K562 (cell line): ENCODE measurements at regions not wholly inside any gene's neighbourhood (a gene's known extent, or its start where the extent isn't known, plus 50 kb on each side); places are given as distances from the start of the nearest gene placed in this dataset.

Source experiments
- CTCF ChIP-seq, 3 experiments: IDR thresholded peaks in 2 of 3; conservative IDR thresholded peaks in 1 of 3; 2 replicates each; pipeline ENCODE4 v1.5.1; 2011 to 2012; ENCODE audit warnings: low read length in 3 of 3, mild to moderate bottlenecking in 3 of 3, control low read depth in 2 of 3, improper control_type of control experiment in 1 of 3, inconsistent platforms in 1 of 3, low read depth in 1 of 3, mixed read lengths in 1 of 3, moderate library complexity in 1 of 3; ENCODE audit not compliant: insufficient read depth in 2 of 3
- NFXL1 ChIP-seq: fragments of 450-650 bp; formaldehyde crosslinking; IDR thresholded peaks from 2 replicates; pipeline ENCODE4 v1.4.0; 2021; ENCODE audit warnings: mild to moderate bottlenecking
- RFX1 ChIP-seq: fragments of 450-650 bp; IDR thresholded peaks from 2 replicates; pipeline ENCODE4 v1.6.1; 2016; ENCODE audit warnings: mild to moderate bottlenecking, moderate library complexity
- SAP30 ChIP-seq: fragments of 200-600 bp; sonication (generic); IDR thresholded peaks from 2 replicates; pipeline ENCODE4 v1.6.1; 2012; ENCODE audit warnings: borderline replicate concordance, low read depth, mild to moderate bottlenecking, moderate library complexity, low read length, control low read depth, inconsistent platforms; ENCODE audit not compliant: insufficient read depth, poor library complexity, severe bottlenecking
- TARDBP ChIP-seq: fragments of 450-650 bp; IDR thresholded peaks from 2 replicates; pipeline ENCODE4 v1.6.1; 2016
- YY1 ChIP-seq, 3 experiments: IDR thresholded peaks; 2 replicates each; pipeline ENCODE4 v1.6.1; 2011; ENCODE audit warnings: low read length in 2 of 3, mild to moderate bottlenecking in 2 of 3, moderate library complexity in 2 of 3, borderline replicate concordance in 1 of 3, control low read depth in 1 of 3, low read depth in 1 of 3; ENCODE audit not compliant: insufficient read depth in 3 of 3, insufficient replicate concordance in 2 of 3, control insufficient read depth in 1 of 3, insufficient read length in 1 of 3; ENCODE audit errors: extremely low read depth in 1 of 3

DNA sequence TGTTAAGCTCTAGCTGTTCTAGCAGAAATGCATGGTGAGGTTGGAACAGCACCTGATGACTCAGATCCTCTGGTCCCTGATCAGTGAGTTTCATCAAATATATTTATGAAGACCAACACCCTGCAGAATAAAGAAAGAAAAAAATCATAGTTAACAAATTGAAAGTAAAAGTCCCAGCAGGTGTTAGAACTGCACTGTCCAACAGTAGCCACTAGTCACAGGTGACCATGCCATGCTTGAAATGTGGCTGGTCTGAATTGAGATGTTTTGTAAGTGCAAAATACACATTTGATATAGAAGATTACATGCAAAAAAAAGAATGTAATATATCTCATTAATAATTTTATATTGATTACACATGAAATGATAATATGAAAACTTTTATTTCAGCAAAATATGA, 1010.7 kb upstream of the ZEB2 start:
- TF ChIP-seq CTCF (IDR thresholded peaks at IDR 0.05 in 2 of 3, conservative IDR thresholded peaks at IDR 0.05 in 1 of 3; ENCODE audit: insufficient read depth in 2 of 3, low read depth in 1 of 3, low read length in 3 of 3), result no peak
- no peak for TF ChIP-seq TARDBP
- no peak for TF ChIP-seq SAP30
- TF ChIP-seq RFX1, result no peak
- TF ChIP-seq NFXL1 (CRISPR knock-in tag), result no peak
- TF ChIP-seq YY1 (IDR thresholded peaks at IDR 0.05; ENCODE audit: borderline replicate concordance in 1 of 3, control insufficient read depth in 1 of 3, extremely low read depth in 1 of 3, insufficient read depth in 3 of 3, insufficient read length in 1 of 3, insufficient replicate concordance in 2 of 3, low read depth in 1 of 3, low read length in 2 of 3), result no peak
